A673 (cell line): ENCODE measurements at regions not wholly inside any gene's neighbourhood (a gene's known extent, or its start where the extent isn't known, plus 50 kb on each side); places are given as distances from the start of the nearest gene placed in this dataset.

Source experiments
- CTCF ChIP-seq: fragments of 300-800, 200-600 bp; sonication (generic); conservative IDR thresholded peaks from 2 replicates; pipeline ENCODE4 v1.5.1; 2017; ENCODE audit warnings: low read depth, mild to moderate bottlenecking, antibody characterized with exemption, low read length, moderate library complexity, mixed read lengths
- EZH2 ChIP-seq: fragments of 200-600 bp; sonication (generic); IDR thresholded peaks from 2 replicates; pipeline ENCODE4 v1.6.1; 2017; ENCODE audit warnings: borderline replicate concordance, low read depth, mild to moderate bottlenecking, mixed read lengths, antibody characterized with exemption, low read length; ENCODE audit not compliant: poor library complexity, severe bottlenecking

- no peak for TF ChIP-seq CTCF
- TF ChIP-seq EZH2: no peak
These were observed 82.9 kb upstream of the BOC start for GRCh38 chr3:113128386-113129015.
